HG03175 (cell line): ENCODE measurements at regions not wholly inside any gene's neighbourhood (a gene's known extent, or its start where the extent isn't known, plus 50 kb on each side); places are given as distances from the start of the nearest gene placed in this dataset.

Experiments used
- ATAC-seq: cut with Tn5 transposase; IDR thresholded peaks from one replicate; pipeline ENCODE4 v1.9.1; 2021; ENCODE audit warnings: mild to moderate bottlenecking, moderate library complexity; ENCODE audit not compliant: unreplicated experiment

GRCh38 chr3:124429129-124429815 is 301.0 kb upstream of the UMPS start:
- no peak for ATAC-seq

- no peak for ATAC-seq
Measured at GRCh38 chr3:124431331-124431994, 298.8 kb upstream of the UMPS start.

- ATAC-seq: no peak
Measured at GRCh38 chr3:124434176-124434575, 296.1 kb upstream of the UMPS start.

- ATAC-seq: no peak
Measured at GRCh38 chr3:124435467-124435866, 294.8 kb upstream of the UMPS start.

GRCh38 chr3:124438813-124439212 is 291.4 kb upstream of the UMPS start:
- ATAC-seq: no peak

- ATAC-seq: no peak
Measured at GRCh38 chr3:124439603-124440002, 290.6 kb upstream of the UMPS start.

- no peak for ATAC-seq
Measured at GRCh38 chr3:124441766-124442165, 288.5 kb upstream of the UMPS start.

- no peak for ATAC-seq
Measured at GRCh38 chr3:124442463-124442862, 287.8 kb upstream of the UMPS start.

GRCh38 chr3:124443446-124443845 is 286.8 kb upstream of the UMPS start:
- no peak for ATAC-seq

GRCh38 chr3:124444075-124444474 is 286.2 kb upstream of the UMPS start:
- no peak for ATAC-seq

GRCh38 chr3:124444896-124445295 is 285.4 kb upstream of the UMPS start:
- ATAC-seq: no peak

- no peak for ATAC-seq
Measured at GRCh38 chr3:124447845-124448244, 282.4 kb upstream of the UMPS start.

- ATAC-seq: no peak
Measured at GRCh38 chr3:124448954-124449353, 281.3 kb upstream of the UMPS start.

GRCh38 chr3:124450366-124450765 is 279.9 kb upstream of the UMPS start:
- ATAC-seq: no peak

- peak; percentile 76 for ATAC-seq
Measured at GRCh38 chr3:124451630-124452317, 278.5 kb upstream of the UMPS start.

- ATAC-seq: no peak
Measured at GRCh38 chr3:124453189-124453588, 277.1 kb upstream of the UMPS start.

- no peak for ATAC-seq
Measured at GRCh38 chr3:124455891-124456290, 274.4 kb upstream of the UMPS start.

- no peak for ATAC-seq
Measured at GRCh38 chr3:124456506-124456905, 273.7 kb upstream of the UMPS start.

GRCh38 chr3:124459678-124460077 is 270.6 kb upstream of the UMPS start:
- ATAC-seq: no peak

GRCh38 chr3:124461126-124461525 is 269.1 kb upstream of the UMPS start:
- ATAC-seq: no peak

GRCh38 chr3:124461838-124462632 is 268.2 kb upstream of the UMPS start:
- no peak for ATAC-seq
